MCF 10A (cell line): ENCODE measurements at regions not wholly inside any gene's neighbourhood (a gene's known extent, or its start where the extent isn't known, plus 50 kb on each side); places are given as distances from the start of the nearest gene placed in this dataset.

Source experiments
- BruUV-seq: library from RNA; stranded (reverse); fragments of 400-500 nt; replicated peaks from 2 replicates; lab custom pipeline; 2021; lab: Mats Ljungman, UMichigan
- CTCF ChIA-PET: fragments of 300-600 bp; sonication (Branson Sonifier 250); formaldehyde crosslinking; extraction: SDS; loops from one replicate; lab custom pipeline; 2021; ENCODE audit warnings: antibody characterized with exemption, inconsistent platforms; lab: Yijun Ruan, JAX
- POLR2A ChIA-PET: fragments of 300-600, 350-650 bp; sonication (Branson Sonifier 250); formaldehyde crosslinking; extraction: SDS; loops from one replicate; lab custom pipeline; 2020; ENCODE audit warnings: antibody characterized with exemption, inconsistent platforms; lab: Yijun Ruan, JAX
- DNase-seq: peaks from one replicate; pipeline ENCODE4 v3.0.0-alpha.2; 2018; ENCODE audit not compliant: unreplicated experiment
- H3K27ac Mint-ChIP-seq: one replicate; pipeline ENCODE4 v1.8.0; 2022; ENCODE audit warnings: mild to moderate bottlenecking, low read depth, mixed read lengths; ENCODE audit not compliant: unreplicated experiment
- H3K27me3 Mint-ChIP-seq: one replicate; pipeline ENCODE4 v1.8.0; 2022; ENCODE audit warnings: mixed read lengths; ENCODE audit not compliant: insufficient read depth, unreplicated experiment
- H3K36me3 Mint-ChIP-seq: one replicate; pipeline ENCODE4 v1.8.0; 2022; ENCODE audit warnings: mild to moderate bottlenecking, moderate library complexity, mixed read lengths; ENCODE audit not compliant: insufficient read depth, unreplicated experiment
- H3K4me1 Mint-ChIP-seq: one replicate; pipeline ENCODE4 v1.8.0; 2022; ENCODE audit warnings: mixed read lengths; ENCODE audit not compliant: insufficient read depth, unreplicated experiment
- H3K4me3 Mint-ChIP-seq: one replicate; pipeline ENCODE4 v1.8.0; 2022; ENCODE audit warnings: mild to moderate bottlenecking, moderate library complexity, mixed read lengths; ENCODE audit not compliant: unreplicated experiment
- H3K9me3 Mint-ChIP-seq: one replicate; pipeline ENCODE4 v1.8.0; 2022; ENCODE audit warnings: mixed read lengths; ENCODE audit not compliant: unreplicated experiment
- intact Hi-C: fragments of 100-400 bp; cut with micrococcal nuclease; formaldehyde crosslinking; loops from 2 replicates; pipeline ENCODE4 v1.14.1; 2022
- TF ChIP-seq, protein P1 (sequence below): fragments of 200-600 bp; IDR thresholded peaks from one replicate; pipeline ENCODE4 v1.8.0; 2022; ENCODE audit warnings: antibody characterized with exemption, mild to moderate bottlenecking; ENCODE audit not compliant: unreplicated experiment

DNA sequence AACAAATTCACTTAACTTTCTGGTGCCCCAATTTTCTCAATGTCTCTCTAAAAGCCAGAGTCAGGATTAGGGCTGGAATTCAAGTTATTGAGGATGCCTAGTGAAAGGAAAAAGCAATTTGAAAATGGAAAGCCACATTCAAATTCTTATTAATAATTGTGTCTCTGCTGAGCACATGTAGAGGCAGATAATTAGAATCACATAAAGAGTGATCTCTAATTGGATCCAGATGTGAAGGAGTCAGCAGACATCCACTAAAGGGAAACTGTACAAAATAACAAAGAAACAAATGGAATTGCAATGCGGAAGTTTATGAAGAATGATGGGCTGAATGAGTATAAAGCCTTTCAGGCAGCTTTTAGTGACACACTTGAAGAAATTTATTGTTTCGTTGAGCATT, 482.6 kb downstream of the TTLL7 start:
- Mint-ChIP-seq H3K9me3 (no peaks in the 10 kb centered on the region), H3K36me3 (no peaks in the 10 kb centered on the region), H3K27ac (no peak overlapping the region), H3K4me3 (no peak overlapping the region), H3K4me1 (no peaks in the 10 kb centered on the region), H3K27me3 (no peaks in the 10 kb centered on the region)
- intact Hi-C loops: no loop called here
- DNase-seq: no peak
- BruUV-seq: no TSS peak
- ChIA-PET POLR2A (no interaction called here), CTCF (no interaction called here)
- TF ChIP-seq, protein P1, sequence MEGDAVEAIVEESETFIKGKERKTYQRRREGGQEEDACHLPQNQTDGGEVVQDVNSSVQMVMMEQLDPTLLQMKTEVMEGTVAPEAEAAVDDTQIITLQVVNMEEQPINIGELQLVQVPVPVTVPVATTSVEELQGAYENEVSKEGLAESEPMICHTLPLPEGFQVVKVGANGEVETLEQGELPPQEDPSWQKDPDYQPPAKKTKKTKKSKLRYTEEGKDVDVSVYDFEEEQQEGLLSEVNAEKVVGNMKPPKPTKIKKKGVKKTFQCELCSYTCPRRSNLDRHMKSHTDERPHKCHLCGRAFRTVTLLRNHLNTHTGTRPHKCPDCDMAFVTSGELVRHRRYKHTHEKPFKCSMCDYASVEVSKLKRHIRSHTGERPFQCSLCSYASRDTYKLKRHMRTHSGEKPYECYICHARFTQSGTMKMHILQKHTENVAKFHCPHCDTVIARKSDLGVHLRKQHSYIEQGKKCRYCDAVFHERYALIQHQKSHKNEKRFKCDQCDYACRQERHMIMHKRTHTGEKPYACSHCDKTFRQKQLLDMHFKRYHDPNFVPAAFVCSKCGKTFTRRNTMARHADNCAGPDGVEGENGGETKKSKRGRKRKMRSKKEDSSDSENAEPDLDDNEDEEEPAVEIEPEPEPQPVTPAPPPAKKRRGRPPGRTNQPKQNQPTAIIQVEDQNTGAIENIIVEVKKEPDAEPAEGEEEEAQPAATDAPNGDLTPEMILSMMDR: no peak

DNA sequence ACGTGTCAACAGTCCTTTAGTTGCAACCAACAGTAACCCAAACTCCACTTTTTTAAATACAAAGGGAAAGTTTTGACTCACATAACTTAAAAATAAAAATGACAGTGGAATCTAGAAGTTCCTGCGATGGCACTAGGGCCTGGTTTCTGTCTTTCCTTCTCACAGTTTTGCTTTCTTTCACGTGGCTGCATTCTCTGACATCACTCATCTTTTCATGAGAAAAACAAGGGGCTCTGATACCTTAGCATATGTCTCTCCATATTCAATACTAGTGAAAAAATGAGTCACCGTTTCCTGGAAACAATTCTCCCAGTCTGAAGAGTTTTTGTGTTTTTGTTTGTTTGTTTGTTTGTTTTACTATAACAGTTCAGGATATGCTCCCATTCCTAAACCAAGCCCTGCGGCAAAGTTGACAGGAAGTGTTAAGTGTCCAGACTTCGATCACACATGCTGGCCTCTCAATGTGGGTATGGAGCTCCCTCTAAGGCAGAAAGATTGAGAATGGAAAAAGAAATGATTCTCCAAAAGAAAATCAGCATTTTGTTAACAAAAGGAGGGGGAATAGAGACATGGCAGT, 483.3 kb downstream of the TTLL7 start:
- no TSS peak for BruUV-seq
- Mint-ChIP-seq H3K4me1 (no peaks in the 10 kb centered on the region), H3K9me3 (no peaks in the 10 kb centered on the region), H3K4me3 (no peak overlapping the region), H3K27me3 (no peaks in the 10 kb centered on the region), H3K36me3 (no peaks in the 10 kb centered on the region), H3K27ac (no peak overlapping the region)
- ChIA-PET POLR2A (no interaction called here), CTCF (interaction anchor here (0.7 kb wide), 1 partner anchor 1677 kb away, joined by 3 read pairs; no protein-coding TSS in a partner anchor)
- intact Hi-C loops: no loop called here
- TF ChIP-seq, protein P1: no peak
- DNase-seq: no peak

DNA sequence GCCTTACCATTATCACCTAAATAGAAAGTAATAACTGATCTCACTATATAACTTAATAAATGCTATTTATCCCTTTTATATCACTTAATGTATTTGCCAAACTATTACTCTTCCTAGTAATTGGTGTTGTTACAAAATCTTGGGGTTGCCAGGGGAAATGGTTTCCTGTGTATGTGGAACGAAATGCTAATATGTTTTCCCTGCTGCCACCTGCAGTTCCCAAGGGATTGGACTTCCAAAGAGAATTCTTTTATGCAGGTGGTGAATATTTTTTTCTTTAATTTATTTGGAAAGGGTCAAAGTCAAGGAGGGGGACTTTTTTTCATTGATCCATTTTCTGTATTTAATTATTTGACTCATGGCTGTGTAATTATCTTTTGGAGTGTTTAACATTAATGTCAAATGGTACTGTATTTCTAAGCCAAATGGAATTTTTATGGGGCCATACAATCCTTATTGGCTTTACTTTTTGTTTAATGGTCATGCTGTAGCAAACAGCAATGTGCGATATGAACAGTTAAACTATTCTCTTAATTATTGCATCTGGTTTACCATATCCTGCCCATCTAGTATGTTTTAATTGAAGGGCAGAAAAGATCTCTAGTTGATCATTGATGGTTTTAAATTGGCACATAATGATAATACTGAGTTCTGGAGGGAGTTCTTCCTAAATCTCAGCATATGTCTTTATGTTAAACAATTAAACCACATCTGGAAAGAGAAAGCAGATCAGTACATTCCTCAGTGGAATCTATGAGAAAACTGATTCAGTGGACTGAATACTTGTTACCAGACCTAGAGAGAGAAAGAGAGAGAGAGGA, 486.3 kb downstream of the TTLL7 start:
- no peaks in the 10 kb centered on the region for H3K27me3 Mint-ChIP-seq
- H3K4me3 Mint-ChIP-seq: no peak overlapping the region
- no peak for DNase-seq
- TF ChIP-seq, protein P1: no peak
- intact Hi-C loops: no loop called here
- H3K9me3 Mint-ChIP-seq: no peaks in the 10 kb centered on the region
- H3K36me3 Mint-ChIP-seq: no peaks in the 10 kb centered on the region
- ChIA-PET CTCF (no interaction called here), POLR2A (no interaction called here)
- no TSS peak for BruUV-seq
- H3K27ac Mint-ChIP-seq: no peak overlapping the region
- H3K4me1 Mint-ChIP-seq: no peaks in the 10 kb centered on the region

DNA sequence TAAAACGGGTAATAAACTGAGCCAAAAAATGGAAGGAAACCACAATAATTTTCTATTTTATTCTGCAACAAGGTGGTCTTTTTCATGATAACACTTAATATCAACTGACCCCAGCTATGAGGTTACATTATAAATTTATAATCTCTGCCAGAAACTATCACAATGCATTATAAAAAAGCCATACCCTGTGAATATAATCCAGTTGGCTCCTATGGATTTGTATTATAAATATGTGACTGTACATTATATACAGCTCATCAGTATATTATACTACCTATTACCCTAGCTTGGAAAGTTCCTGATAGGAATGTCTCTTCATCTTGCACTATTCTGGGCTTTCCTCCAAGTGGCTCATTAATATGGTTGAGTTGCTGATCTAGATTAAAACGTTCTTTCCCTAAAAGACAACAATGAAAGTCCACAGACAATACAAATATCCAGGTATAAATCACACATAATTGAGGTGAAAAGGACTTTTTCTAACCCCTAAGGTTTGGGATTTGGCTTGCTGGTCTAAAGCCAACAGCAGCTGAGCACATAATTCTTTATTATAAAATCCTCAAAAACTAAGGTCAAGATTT, 487.7 kb downstream of the TTLL7 start:
- Mint-ChIP-seq H3K4me1 (no peaks in the 10 kb centered on the region), H3K9me3 (no peaks in the 10 kb centered on the region), H3K27me3 (no peaks in the 10 kb centered on the region), H3K36me3 (no peaks in the 10 kb centered on the region), H3K27ac (no peak overlapping the region), H3K4me3 (no peak overlapping the region)
- DNase-seq: no peak
- POLR2A ChIA-PET: no interaction called here
- intact Hi-C loops: no loop called here
- CTCF ChIA-PET: interaction anchor here (0.7 kb wide), 1 partner anchor 9 kb away, joined by 3 read pairs; no protein-coding TSS in a partner anchor
- no TSS peak for BruUV-seq
- TF ChIP-seq, protein P1: no peak
